A204.1 (cell line): ENCODE measurements at regions not wholly inside any gene's neighbourhood (a gene's known extent, or its start where the extent isn't known, plus 50 kb on each side); places are given as distances from the start of the nearest gene placed in this dataset.

Source experiments
- FAIRE-seq: peaks from 2 replicates; lab custom pipeline; 2012; peaks lifted over from hg19 to GRCh38; lab: Jason Lieb, UNC

- no peak for FAIRE-seq
Measured at GRCh38 chr6:156351346-156351966, 425.7 kb upstream of the ARID1B start.

- FAIRE-seq = no peak
Measured at GRCh38 chr6:156350337-156350736, 426.8 kb upstream of the ARID1B start.

GRCh38 chr6:156348849-156349248 is 428.3 kb upstream of the ARID1B start:
- FAIRE-seq = no peak

GRCh38 chr6:156348424-156348823 is 428.8 kb upstream of the ARID1B start:
- FAIRE-seq = no peak

- FAIRE-seq = no peak
Measured at GRCh38 chr6:156347656-156348055, 429.5 kb upstream of the ARID1B start.

GRCh38 chr6:156347246-156347645 is 429.9 kb upstream of the ARID1B start:
- no peak for FAIRE-seq

GRCh38 chr6:156345700-156346099 is 431.5 kb upstream of the ARID1B start:
- no peak for FAIRE-seq

GRCh38 chr6:156344491-156344890 is 432.7 kb upstream of the ARID1B start:
- no peak for FAIRE-seq

GRCh38 chr6:156337801-156338200 is 439.4 kb upstream of the ARID1B start:
- FAIRE-seq = no peak

GRCh38 chr6:156336733-156337132 is 440.4 kb upstream of the ARID1B start:
- FAIRE-seq = no peak

- no peak for FAIRE-seq
Measured at GRCh38 chr6:156336089-156336488, 441.1 kb upstream of the ARID1B start.

- no peak for FAIRE-seq
Measured at GRCh38 chr6:156334966-156335365, 442.2 kb upstream of the ARID1B start.

GRCh38 chr6:156319707-156320106 is 457.5 kb upstream of the ARID1B start:
- FAIRE-seq = no peak

GRCh38 chr6:156316583-156317125 is 460.5 kb upstream of the ARID1B start:
- no peak for FAIRE-seq

GRCh38 chr6:156315146-156315545 is 462.0 kb upstream of the ARID1B start:
- FAIRE-seq = no peak

GRCh38 chr6:156313037-156313436 is 464.1 kb upstream of the ARID1B start:
- no peak for FAIRE-seq

GRCh38 chr6:156311291-156311690 is 465.9 kb upstream of the ARID1B start:
- no peak for FAIRE-seq

GRCh38 chr6:156310701-156311100 is 466.5 kb upstream of the ARID1B start:
- FAIRE-seq = no peak

GRCh38 chr6:156309017-156309416 is 468.2 kb upstream of the ARID1B start:
- no peak for FAIRE-seq

GRCh38 chr6:156308604-156309003 is 468.6 kb upstream of the ARID1B start:
- FAIRE-seq = no peak

GRCh38 chr6:156306531-156306930 is 470.6 kb upstream of the ARID1B start:
- FAIRE-seq = no peak

- no peak for FAIRE-seq
Measured at GRCh38 chr6:156283091-156283490, 494.1 kb upstream of the ARID1B start.

- no peak for FAIRE-seq
Measured at GRCh38 chr6:156282087-156282486, 495.1 kb upstream of the ARID1B start.

GRCh38 chr6:156281266-156281665 is 495.9 kb upstream of the ARID1B start:
- FAIRE-seq = no peak

GRCh38 chr6:156280065-156280464 is 497.1 kb upstream of the ARID1B start:
- FAIRE-seq = no peak
